Gastrocnemius medialis (tissue), 4 donors: ENCODE measurements at regions not wholly inside any gene's neighbourhood (a gene's known extent, or its start where the extent isn't known, plus 50 kb on each side); places are given as distances from the start of the nearest gene placed in this dataset.
"Not testable (repeated sequence)": the region's sequence is repeated elsewhere in the genome, so short reads cannot be mapped to it uniquely, and the experiment has no call there.

ENCODE experiments used
- ATAC-seq, 2 donors: fragments of 150-250 bp; one replicate each; pipeline ENCODE4 v1.9.1; 2016
- DNase-seq, 2 donors: peaks; one replicate each; pipeline ENCODE4 v3.0.0-alpha.2; 2019
- H3K27ac ChIP-seq, 4 donors: fragments of 200-600 bp; sonication (generic); 1 replicate in 1 of 4; 2 replicates in 3 of 4; pipeline ENCODE4 v1.5.1; 2016 to 2018; ENCODE audit warnings: mild to moderate bottlenecking in 2 of 4, moderate library complexity in 1 of 4
- H3K27me3 ChIP-seq, 3 donors: fragments of 200-600 bp; sonication (generic) in 2 of 3; 1 replicate in 1 of 3; 2 replicates in 2 of 3; pipeline versions ENCODE4 v1.5.1 to v1.6.0; 2016 to 2019; ENCODE audit warnings: mild to moderate bottlenecking in 1 of 3, moderate library complexity in 1 of 3
- H3K36me3 ChIP-seq, 2 donors: fragments of 200-600 bp; sonication (generic) in 1 of 2; one replicate each; pipeline ENCODE4 v1.5.1; 2017 to 2018
- H3K4me1 ChIP-seq, 2 donors: fragments of 200-600 bp; sonication (generic) in 1 of 2; one replicate each; pipeline ENCODE4 v1.5.1; 2016 to 2017; ENCODE audit warnings: mild to moderate bottlenecking in 2 of 2
- H3K4me3 ChIP-seq, 4 donors: fragments of 200-600 bp; sonication (generic) in 3 of 4; 1 replicate in 1 of 4; 2 replicates in 3 of 4; pipeline ENCODE4 v1.5.1; 2016 to 2019; ENCODE audit warnings: mild to moderate bottlenecking in 2 of 4
- H3K9me3 ChIP-seq, 3 donors: fragments of 200-600 bp; sonication (generic) in 2 of 3; 1 replicate in 1 of 3; 2 replicates in 2 of 3; pipeline ENCODE4 v1.5.1; 2016 to 2019
- CTCF ChIP-seq, 5 experiments: fragments of 450-650 bp in 3 of 5; fragments of 200-600 bp in 2 of 5; sonication (generic) in 2 of 5; IDR thresholded peaks in 4 of 5; conservative IDR thresholded peaks in 1 of 5; 1 replicate in 4 of 5; 2 replicates in 1 of 5; pipeline ENCODE4 v1.5.1; 2016 to 2019; ENCODE audit warnings: antibody characterized with exemption in 5 of 5, mild to moderate bottlenecking in 3 of 5, moderate library complexity in 3 of 5
- POLR2A ChIP-seq, 2 donors: fragments of 450-650 bp; IDR thresholded peaks; one replicate each; pipeline ENCODE4 v1.6.1; 2017; ENCODE audit warnings: antibody characterized with exemption in 2 of 2, mild to moderate bottlenecking in 2 of 2, moderate library complexity in 2 of 2
- in situ Hi-C, 4 donors: fragments of 200-750 bp; cut with MboI; loops; one replicate each; pipeline versions ENCODE4 v1.15.0 to v1.8.0; 2017; ENCODE audit warnings: low sequenced_read_pairs in 4 of 4
- intact Hi-C: fragments of 100-400 bp; cut with DNase I; formaldehyde crosslinking; loops from one replicate; pipeline ENCODE4 v1.15.1; 2023; ENCODE audit warnings: low total_unique reads

GRCh38 chr22:40108396-40108795 is 69.3 kb upstream of the TNRC6B start:
- Histone ChIP-seq H3K27ac (peak overlapping the region; percentile 70 to 86 (median 80)), H3K4me3 (peak overlapping the region; percentile 28 to 40 (median 32)), H3K36me3 (no peaks in the 10 kb centered on the region), H3K9me3 (no peaks in the 10 kb centered on the region), H3K4me1 (peaks cover 47 to 60% of the 10 kb centered on the region in 2 donors), H3K27me3 (no peaks in the 10 kb centered on the region)
- ATAC-seq, result no peak
- intact Hi-C loops (loop anchor here (5.0 kb wide), 1 partner anchor 239 kb away; the partner anchor contains the start of gene ADSL), in situ Hi-C loops (no loop called here)
- no peak for DNase-seq
- TF ChIP-seq CTCF (IDR thresholded peaks at IDR 0.05 in 4 of 5, conservative IDR thresholded peaks at IDR 0.05 in 1 of 5) (no peak), POLR2A (IDR thresholded peaks at IDR 0.05) (no peak)

- H3K36me3 ChIP-seq, DNase-seq, H3K9me3 ChIP-seq, H3K4me3 ChIP-seq, H3K27me3 ChIP-seq, in situ Hi-C loops, ATAC-seq: not testable (repeated sequence)
- Histone ChIP-seq H3K4me1 (peaks cover 51 to 63% of the 10 kb centered on the region in 2 donors), H3K27ac (peak overlapping the region in 2 of 4 donors; percentile 80 to 86)
- intact Hi-C loops, result loop anchor here (5.0 kb wide), 1 partner anchor 238 kb away; the partner anchor contains the start of gene ADSL
These were observed 68.8 kb upstream of the TNRC6B start for GRCh38 chr22:40108926-40109325.

- Histone ChIP-seq H3K4me1 (peaks cover 63 to 72% of the 10 kb centered on the region in 2 donors), H3K27ac (no peak overlapping the region), H3K36me3 (no peaks in the 10 kb centered on the region), H3K27me3 (no peaks in the 10 kb centered on the region), H3K4me3 (no peak overlapping the region), H3K9me3 (no peaks in the 10 kb centered on the region)
- TF ChIP-seq POLR2A (IDR thresholded peaks at IDR 0.05) (no peak), CTCF (IDR thresholded peaks at IDR 0.05 in 4 of 5, conservative IDR thresholded peaks at IDR 0.05 in 1 of 5) (no peak)
- DNase-seq, result no peak
- in situ Hi-C loops, result no loop called here
- intact Hi-C loops, result no loop called here
- ATAC-seq, result no peak
These were observed 66.3 kb upstream of the TNRC6B start for GRCh38 chr22:40111451-40111850.

- Histone ChIP-seq H3K9me3 (no peaks in the 10 kb centered on the region), H3K27me3 (no peaks in the 10 kb centered on the region), H3K27ac (no peak overlapping the region), H3K4me1 (peaks cover 67 to 72% of the 10 kb centered on the region in 2 donors), H3K4me3 (no peak overlapping the region), H3K36me3 (no peaks in the 10 kb centered on the region)
- DNase-seq (no peak), ATAC-seq (no peak)
- intact Hi-C loops, result no loop called here
- no peak for TF ChIP-seq CTCF (IDR thresholded peaks at IDR 0.05 in 4 of 5, conservative IDR thresholded peaks at IDR 0.05 in 1 of 5)
- in situ Hi-C loops, result no loop called here
These were observed 65.1 kb upstream of the TNRC6B start for GRCh38 chr22:40112595-40112994.

GRCh38 chr22:40113696-40114095 is 64.0 kb upstream of the TNRC6B start:
- in situ Hi-C loops, result no loop called here
- ATAC-seq, result no peak

More at GRCh38 chr22:40113696-40114095, 64.0 kb upstream of the TNRC6B start:
- Histone ChIP-seq H3K4me3 (no peak overlapping the region), H3K4me1 (peaks cover 56 to 61% of the 10 kb centered on the region in 2 donors), H3K27me3 (no peaks in the 10 kb centered on the region), H3K9me3 (no peaks in the 10 kb centered on the region), H3K27ac (no peak overlapping the region), H3K36me3 (no peaks in the 10 kb centered on the region)
- intact Hi-C loops, result no loop called here
- no peak for DNase-seq
- TF ChIP-seq CTCF (IDR thresholded peaks at IDR 0.05 in 4 of 5, conservative IDR thresholded peaks at IDR 0.05 in 1 of 5) (no peak), POLR2A (IDR thresholded peaks at IDR 0.05) (no peak)
